Kidney glomerular epithelial cell (primary cell): ENCODE measurements at regions not wholly inside any gene's neighbourhood (a gene's known extent, or its start where the extent isn't known, plus 50 kb on each side); places are given as distances from the start of the nearest gene placed in this dataset.
"Not testable (repeated sequence)": the region's sequence is repeated elsewhere in the genome, so short reads cannot be mapped to it uniquely, and the experiment has no call there.

Experiments
- DNase-seq: peaks from one replicate; lab custom pipeline; 2025; lab: John Stamatoyannopoulos, UW

DNA sequence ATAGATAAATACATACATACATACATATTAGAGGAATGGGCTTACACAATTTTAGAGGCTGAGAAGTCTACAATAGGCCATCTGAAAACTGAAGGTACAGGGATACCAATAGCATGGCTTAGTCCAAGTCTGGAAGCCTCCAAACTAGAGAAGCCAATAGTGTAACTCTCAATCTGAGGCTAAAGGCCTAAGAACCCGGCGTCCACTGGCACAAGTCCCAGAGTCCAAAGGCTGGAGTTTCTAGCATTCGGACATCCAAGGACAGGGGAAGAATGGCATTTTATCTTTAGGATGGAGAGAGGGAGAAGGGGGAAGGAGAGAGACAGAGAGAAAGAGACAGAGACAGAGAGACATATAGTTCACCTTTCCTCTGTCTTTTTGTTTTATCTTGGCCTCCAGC, 63.7 kb upstream of the SYT4 start:
- no peak for DNase-seq

DNA sequence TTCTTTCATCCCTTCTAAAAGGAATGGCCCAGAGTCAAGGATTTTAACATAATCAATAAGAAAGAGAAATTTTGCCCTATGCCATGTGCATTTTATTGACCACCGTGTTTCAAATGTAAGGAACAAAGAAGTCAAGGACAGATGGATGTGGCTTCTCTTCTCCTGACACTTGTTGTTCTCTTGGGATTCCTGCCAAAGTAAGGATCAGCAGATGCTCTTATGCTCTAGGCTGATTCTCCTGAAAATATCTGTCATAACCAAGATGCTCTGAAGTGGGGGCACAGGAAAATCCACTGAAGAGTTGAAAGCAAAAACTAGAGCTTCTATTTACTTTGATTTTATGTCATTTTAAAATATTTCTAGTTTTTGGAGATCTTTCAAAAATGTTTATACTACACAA, 72.9 kb upstream of the SYT4 start:
- DNase-seq: no peak

DNA sequence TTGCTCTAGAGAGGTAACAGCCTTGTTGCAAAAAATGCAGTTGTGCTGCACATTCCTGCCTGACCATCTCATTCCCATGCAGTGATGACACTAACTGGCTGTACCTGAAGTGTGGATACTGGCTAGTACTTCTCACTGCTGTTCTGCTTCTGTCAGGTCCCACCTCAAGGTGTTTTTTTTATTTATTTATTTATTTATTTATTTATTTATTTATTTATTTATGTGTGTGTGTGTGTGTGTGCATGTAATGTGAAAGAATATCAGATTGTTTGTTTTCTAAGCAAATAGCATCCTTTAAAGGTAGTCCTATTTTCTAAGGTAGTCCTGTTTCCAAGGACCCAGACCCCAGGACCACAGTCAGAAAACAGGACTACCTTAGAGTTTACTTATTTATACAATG, 87.2 kb upstream of the SYT4 start:
- DNase-seq: no peak

DNA sequence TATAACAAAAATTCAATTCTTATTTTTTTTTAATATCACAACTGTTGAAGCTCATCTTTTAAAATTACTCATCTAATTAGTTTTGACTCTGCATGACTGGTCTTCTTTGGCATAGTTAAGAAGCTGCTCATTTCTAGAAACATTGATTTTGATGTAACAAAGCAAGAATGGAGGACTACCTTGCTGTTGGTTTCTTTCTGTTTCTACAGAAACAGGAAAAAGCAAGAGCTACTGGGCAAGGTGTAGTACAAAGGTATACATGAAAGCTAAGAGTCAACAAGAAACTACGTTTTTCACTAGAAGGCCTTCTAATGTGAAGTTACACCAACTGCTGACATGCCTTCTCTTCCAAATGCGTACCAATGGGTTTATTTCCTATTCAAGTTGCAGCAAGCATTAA, 90.6 kb upstream of the SYT4 start:
- no peak for DNase-seq

DNA sequence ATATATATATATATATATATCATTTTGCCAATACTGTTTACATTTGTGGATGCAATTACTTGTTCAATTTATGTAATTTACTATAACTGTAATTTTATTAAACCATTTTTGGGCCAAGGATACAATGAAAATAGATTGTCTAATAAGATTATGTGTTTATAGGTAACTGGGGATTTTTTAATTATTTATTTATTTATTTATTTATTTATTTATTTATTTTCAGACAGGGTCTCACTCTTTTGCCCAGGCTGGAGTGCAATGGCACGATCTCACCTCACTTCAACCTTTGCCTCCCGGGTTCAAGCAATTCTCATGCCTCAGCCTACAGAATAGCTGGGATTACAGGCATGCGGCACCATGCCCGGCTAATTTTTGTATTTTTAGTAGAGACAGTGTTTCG, 92.0 kb upstream of the SYT4 start:
- DNase-seq: not testable (repeated sequence)

DNA sequence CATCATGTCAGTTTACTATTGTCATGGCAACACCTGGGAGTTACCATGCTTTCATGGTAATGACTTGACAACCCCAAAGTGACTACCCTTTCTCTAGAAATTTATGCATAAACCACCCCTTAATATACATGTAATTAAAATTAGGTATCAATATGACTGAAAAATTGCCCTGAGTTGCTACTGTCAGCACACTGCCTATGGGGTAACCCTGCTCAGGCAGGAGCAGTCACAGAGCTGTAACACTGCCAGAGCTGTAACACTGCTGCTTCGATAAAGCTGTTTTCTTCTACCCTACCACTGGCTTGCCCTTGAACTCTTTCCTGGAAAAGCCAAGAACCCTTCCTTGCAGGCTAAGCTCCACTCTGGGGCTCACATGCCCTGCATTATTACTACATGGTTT, 95.5 kb upstream of the SYT4 start:
- DNase-seq: no peak

DNA sequence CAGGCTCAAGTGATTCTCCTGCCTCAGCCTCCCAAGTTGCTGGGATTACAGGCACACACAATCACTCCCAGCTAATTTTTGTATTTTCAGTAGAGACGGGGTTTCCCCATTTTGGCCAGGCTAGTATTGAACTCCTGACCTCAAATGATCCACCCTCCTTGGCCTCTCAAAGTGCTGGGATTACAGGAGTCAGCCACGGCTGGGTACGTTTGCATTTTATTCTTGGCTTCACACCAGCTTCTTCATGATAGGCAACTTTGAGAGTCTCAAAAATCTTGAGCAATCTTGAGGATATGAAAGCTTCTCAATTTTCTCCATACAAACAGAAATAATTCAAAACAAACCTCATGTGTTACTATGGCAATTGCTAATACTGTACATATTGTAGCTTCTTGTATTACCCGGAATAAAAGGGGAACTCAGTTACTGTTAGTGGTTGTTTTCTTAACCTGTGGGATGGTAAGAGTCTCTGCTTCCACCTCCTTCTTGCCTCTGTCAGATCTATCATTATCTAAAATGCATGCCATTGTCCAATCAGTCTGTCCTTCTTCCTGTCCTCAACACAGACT, 102.9 kb upstream of the SYT4 start:
- DNase-seq: no peak

DNA sequence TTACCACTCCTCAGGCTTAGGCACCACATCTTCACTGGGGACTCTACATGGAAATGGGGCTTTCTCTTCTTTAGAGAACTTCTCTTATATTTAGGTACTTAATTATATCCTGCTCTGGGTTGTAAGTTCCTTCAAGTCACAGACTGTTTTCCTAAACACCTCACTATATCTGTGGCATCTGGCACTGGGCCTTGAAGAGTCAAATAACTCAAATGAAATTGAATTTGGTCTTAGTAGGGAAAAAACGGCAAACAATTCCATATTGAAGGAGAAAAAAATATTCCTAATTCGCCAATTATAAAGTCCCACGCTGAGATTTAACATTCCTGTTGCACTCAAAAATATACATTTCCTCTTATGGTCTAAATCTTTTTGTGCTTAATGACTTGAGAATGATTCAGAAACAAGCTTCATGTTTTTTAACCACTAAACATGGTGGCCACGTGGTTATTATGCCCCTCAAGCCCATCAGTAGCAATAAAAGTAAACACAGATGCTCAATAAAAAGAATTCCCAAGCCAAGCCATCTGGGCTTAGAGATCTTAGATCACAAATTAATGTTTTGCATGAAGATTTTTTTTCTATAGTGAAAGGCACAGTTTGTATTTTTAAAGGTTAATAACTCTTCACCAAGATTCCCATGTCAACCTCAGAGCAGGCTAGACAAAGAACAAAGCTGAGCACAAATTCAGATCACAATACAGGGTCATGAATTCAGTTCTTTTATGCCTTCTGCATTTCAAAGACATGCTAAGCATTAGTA, 105.5 kb upstream of the SYT4 start:
- DNase-seq: no peak

DNA sequence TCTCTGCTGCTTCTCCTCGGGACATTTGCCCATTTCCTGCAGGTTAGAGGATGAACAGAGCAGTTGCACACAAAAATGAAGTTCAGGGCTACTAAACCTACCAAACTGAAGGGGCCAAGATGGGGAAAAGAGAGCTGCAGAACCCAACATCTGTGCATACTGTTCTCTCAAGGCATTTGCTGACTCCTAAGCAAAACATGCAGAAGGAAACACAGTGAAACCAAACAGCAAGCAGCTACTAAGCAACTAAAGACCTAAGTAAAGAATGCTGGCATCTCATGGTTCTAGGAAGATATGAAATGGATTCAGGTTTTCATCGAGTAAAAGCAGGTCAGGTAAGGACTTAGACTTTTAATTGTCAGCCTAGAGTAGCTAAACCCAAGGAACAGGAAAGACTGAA, 111.9 kb upstream of the SYT4 start:
- DNase-seq: no peak

DNA sequence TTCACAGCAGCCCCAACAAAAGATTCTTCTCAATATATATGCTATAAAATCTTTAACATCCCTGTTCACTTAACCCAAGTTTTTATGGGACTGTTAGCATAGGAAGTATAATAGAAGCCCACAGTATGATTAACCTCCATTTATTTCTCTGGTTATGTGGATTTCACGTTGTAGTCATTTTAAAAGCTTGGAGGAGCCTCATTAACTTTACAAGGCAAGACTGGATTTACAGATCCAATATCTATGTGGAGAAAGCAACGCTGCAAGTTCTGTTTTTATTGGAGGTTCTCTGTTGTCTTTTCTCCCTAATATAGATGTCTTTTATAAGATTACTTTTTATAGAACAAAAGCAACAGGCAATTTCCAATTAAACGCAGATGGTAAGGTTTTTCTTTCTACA, 114.9 kb upstream of the SYT4 start:
- no peak for DNase-seq

DNA sequence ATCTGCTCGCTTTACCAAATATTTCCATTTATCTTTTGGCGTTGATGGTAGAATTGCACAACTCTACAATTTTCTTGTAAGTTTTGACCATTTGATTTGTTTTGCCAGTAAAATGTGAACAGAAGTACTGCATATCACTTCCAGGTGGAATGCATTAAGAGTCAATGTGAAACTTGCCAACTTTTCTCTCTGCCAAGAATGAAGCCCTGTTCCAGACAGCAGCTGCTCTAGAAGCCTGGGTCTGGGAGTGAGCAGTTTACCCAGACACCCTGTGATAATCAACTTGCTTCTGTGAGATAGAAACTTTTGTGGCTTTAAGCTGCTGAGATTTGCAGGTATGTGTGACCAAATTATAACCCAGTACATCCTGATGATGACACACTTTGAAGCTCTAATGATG, 115.9 kb upstream of the SYT4 start:
- no peak for DNase-seq

DNA sequence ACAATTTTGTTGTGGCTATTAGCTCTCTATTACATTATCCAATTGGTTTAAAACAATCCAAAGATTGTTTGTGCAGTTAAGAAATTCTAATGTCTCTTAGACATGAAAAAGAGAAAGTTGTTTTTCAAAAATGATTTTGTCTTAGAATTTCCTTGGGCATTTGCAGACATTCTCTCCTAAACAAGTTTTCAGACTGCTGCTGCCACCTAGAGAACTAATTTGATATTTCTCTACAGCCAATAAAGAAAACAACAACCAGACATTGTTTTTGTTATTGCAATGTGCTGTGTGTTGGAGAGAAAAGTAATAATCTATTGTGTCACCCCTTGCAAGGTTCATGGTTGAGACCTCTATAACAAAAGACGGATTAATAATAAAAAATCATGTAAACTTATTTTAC, 119.0 kb upstream of the SYT4 start:
- peak; percentile 19 for DNase-seq

DNA sequence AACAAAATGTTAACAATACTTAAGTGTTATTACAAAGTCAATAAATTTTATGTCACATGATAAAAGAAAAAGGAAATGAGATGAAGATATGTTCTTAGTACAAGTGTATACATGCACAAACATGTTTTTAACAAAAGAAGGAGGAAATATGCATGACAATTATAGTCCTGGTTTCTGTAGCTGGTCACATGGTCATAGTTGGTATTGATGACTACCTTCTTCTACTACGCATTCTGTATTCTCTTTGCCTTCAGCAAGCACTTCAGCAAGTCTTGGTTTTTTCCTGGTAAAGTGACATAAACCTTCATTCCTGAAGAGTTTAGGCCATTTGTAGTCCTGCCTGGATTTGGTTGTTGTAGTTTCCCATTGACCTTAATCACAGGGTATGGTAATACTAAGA, 121.3 kb upstream of the SYT4 start:
- no peak for DNase-seq

DNA sequence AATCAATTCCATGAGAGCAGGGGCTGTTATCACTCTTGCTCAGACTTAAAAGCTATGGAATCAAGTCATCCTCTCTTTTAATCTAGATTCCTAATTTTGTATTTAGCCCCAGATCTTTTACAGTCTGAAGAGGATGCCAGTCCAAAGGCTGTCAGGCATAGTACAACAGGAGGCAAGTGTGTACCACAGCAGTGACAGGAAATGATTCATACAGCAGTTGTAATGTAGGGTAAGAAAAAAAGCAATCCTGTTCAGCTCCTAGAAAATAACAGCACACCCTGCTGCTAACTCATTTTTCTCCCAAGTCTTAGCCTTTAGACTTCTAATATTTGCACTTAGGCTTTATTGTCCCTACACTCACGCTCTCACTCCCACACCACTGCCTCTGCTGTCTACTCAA, 127.8 kb upstream of the SYT4 start:
- peak; percentile 23 for DNase-seq

DNA sequence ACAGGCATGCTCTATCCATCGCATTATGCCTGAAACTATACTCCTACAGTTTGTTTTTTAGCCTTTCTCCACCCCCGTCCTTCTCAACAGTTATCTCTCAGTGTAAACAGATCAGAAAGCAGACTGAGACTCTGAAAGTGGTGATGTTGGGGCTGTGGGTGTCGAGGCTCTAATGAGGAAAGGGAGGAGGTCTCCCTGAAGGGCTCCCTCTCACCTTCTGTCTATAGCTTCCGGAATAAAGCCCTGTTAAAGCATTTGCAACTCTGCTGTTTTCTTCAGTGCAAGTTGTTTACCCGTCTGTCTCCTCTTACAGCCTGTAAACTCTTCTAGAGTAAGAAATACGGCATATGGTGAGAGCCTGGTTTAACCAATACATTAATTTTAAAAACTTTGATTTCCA, 136.7 kb upstream of the SYT4 start:
- no peak for DNase-seq

DNA sequence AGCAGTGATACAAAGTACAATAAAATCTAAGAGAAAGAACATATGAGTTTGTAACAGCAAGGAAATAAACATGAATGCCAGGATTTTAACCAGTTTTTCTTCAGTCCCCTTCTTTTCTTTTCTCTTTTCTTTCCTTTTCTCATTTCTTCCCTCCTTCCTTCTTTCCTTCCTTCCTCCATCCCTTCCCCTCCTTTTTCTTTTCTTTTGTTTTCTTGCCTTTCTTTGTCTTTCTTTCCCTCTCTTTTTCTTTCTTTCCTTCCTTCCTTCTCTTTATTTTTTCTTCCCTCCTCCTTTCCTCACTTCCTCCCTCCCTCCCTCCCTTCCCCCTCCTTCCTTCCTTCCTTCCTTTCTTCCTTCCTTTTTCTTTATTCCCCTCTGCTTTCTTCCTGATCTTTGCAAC, 142.8 kb upstream of the SYT4 start:
- no peak for DNase-seq

DNA sequence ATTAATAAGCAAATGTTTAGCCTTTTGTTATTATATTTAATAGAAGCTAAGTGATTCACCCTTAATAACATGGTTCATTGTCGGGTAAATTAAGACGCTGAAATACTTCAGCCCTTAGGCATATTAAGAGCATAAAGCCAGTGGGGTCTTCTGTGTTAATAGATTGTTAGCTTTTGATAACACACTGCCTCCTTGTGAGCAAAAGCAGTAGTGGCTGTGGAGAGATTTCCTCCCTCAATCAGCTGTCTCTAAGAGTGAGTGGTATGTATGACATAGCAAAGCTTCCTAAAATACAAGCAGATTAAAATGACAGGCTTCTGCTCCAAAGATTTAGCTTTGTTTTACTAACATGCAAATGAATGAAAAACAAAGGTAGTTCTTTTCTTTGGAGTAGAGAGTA, 143.7 kb upstream of the SYT4 start:
- no peak for DNase-seq

DNA sequence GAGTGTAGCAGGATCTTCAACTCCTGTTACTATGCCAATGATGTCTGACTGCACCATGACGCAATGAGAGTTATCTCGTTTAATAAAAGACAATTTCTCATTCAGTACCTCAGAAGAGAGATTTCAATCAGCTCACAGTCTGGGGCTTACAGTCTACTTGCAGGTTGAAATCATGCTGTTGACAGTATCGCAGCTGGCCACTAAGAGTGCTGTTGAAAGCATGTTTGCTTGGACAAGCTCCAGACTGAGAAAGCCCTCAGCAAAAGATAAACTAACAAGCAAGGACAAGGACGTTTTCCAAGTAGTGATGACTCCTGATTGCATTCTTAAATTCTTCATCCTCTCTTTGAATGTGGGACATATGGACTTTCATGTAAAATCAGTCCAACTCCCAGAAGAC, 145.2 kb upstream of the SYT4 start:
- no peak for DNase-seq

DNA sequence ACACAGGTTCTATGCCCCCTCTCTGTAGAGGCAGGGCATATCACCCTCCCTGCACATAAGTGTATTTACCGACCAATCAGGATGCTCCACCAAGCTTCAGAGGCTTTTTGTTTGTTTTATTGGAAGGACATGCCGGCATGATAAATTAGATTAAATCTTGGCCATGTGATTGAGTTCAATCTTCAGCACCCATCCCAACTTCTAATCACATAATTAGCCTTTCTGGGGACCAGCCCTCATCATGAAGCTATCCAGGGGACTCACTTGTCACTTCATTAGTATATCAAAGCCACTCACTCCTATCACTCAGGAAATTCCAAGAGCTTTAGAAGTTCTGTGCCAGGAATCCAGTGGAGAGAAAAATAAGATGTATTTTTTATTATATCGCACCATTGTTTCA, 158.6 kb upstream of the SYT4 start:
- DNase-seq: no peak

DNA sequence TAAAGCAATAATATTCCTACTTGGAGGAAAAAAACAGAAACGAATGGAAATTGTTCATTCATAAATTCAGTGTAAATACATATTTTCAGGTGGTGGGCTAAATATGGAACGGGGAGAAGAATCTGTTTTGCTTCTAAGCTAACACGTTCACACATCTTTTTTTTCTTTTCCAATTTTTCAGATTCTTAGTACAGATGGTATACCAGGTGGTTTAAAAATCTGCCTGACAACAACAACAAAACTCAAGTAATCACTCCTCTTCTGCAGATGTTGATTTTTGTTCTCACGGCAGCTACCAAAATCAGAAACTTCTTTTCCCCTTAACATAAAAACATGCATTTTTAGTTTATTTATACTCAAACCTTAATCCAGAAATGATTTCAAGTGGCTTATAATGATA, 164.8 kb upstream of the SYT4 start:
- no peak for DNase-seq

DNA sequence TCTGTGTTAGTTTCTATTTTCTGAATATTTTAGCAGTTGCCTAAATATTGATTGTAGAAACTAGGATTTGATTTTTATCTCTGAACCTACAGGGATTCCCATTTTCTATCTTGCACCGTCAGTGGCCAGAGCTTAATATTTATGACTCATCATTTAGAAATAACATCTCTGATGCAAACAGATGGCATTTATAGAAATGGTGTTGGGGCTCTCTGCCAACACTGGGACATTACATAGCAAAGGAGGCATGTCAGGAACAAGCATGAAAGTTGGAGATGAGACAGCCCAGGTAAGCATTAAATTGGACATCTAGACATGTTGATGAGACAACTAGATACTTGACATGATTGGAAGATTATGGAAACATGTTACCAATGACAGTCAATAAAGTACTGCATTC, 165.3 kb upstream of the SYT4 start:
- DNase-seq: no peak

DNA sequence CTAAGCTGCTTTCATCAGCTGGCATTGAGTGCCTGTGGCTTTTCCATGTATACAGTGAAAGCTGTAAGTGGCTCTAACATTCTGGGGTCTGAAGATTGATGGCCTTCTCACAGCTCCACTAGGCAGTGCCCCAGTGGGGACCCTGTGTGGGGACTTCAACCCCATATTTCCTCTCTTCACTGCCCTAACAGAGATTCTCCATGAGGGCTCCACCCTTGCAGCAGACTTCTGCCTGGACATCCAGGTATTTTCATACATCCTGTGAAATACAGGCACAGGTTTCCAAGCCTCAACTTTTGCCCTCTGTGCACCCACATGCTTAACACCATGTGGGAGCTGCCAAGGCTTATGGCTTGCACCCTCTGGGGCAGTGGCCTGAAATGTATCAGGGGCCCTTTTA, 188.2 kb upstream of the SYT4 start:
- DNase-seq: no peak

DNA sequence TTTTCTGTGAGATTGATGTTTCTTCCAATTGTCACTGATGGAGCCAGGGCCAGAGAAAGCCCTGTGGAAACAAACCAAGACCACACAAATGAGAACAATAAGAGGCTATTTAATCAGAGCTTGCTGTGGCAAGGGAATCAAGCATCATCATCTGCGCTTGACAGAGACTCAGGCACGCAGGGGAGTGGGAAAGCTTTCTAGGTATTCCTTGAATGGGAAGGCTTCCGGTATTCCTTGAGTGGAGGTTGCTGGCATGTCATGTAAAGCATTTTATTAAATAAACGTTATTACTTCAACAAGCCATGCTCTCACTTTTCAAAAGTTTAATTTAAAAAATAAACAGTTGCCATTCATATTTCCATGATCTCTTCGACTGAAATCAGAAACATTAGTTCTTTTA, 194.6 kb upstream of the SYT4 start:
- DNase-seq: no peak

DNA sequence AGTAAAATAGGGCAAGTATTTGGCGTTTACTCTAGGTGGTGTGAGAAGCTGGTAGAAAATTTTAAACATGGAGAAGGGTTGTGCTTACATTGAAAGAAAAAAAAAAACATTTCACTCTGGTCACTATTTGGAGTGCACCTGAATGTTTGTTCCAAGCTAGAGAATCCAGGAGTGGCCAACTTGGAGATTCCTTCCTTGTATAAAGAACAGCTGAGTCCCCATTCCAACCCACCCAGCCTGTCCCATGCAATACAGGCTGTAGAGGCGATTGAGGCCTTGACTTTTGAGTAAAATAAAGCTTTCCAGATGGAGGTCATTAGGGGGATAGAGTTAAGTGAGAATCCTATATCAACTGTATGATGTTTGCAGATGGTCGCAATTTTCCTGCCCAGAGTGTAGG, 203.8 kb upstream of the SYT4 start:
- DNase-seq: no peak
